HFFc6 (cell line): ENCODE measurements at regions not wholly inside any gene's neighbourhood (a gene's known extent, or its start where the extent isn't known, plus 50 kb on each side); places are given as distances from the start of the nearest gene placed in this dataset.

ENCODE experiments used
- DNase-seq: peaks from one replicate; pipeline ENCODE4 v3.0.0-alpha.2; 2018
- H3K27ac Mint-ChIP-seq: 2 replicates; pipeline ENCODE4 v1.8.0; 2020; ENCODE audit warnings: mild to moderate bottlenecking, mixed read lengths
- H3K27me3 Mint-ChIP-seq: 2 replicates; pipeline ENCODE4 v1.8.0; 2021; ENCODE audit warnings: mild to moderate bottlenecking, moderate library complexity, mixed read lengths; ENCODE audit not compliant: insufficient read depth
- H3K36me3 Mint-ChIP-seq: 2 replicates; pipeline ENCODE4 v1.8.0; 2021; ENCODE audit warnings: low read depth, mixed read lengths
- H3K4me1 Mint-ChIP-seq: 2 replicates; pipeline ENCODE4 v1.8.0; 2020; ENCODE audit warnings: low read depth, mixed read lengths
- H3K4me3 Mint-ChIP-seq: 2 replicates; pipeline ENCODE4 v1.8.0; 2020; ENCODE audit warnings: mild to moderate bottlenecking, moderate library complexity, mixed read lengths
- H3K9me3 Mint-ChIP-seq: 2 replicates; pipeline ENCODE4 v1.8.0; 2020; ENCODE audit warnings: mild to moderate bottlenecking, mixed read lengths
- TF ChIP-seq, protein P1 (sequence below): fragments of 200-600 bp; sonication (generic); IDR thresholded peaks from 2 replicates; pipeline ENCODE4 v1.5.0; 2021; ENCODE audit warnings: antibody characterized with exemption, mild to moderate bottlenecking

- Mint-ChIP-seq H3K27ac (no peak overlapping the region), H3K36me3 (no peaks in the 10 kb centered on the region), H3K4me1 (no peaks in the 10 kb centered on the region), H3K27me3 (no peaks in the 10 kb centered on the region), H3K9me3 (peaks cover 44% of the 10 kb centered on the region), H3K4me3 (no peak overlapping the region)
- TF ChIP-seq, protein P1, sequence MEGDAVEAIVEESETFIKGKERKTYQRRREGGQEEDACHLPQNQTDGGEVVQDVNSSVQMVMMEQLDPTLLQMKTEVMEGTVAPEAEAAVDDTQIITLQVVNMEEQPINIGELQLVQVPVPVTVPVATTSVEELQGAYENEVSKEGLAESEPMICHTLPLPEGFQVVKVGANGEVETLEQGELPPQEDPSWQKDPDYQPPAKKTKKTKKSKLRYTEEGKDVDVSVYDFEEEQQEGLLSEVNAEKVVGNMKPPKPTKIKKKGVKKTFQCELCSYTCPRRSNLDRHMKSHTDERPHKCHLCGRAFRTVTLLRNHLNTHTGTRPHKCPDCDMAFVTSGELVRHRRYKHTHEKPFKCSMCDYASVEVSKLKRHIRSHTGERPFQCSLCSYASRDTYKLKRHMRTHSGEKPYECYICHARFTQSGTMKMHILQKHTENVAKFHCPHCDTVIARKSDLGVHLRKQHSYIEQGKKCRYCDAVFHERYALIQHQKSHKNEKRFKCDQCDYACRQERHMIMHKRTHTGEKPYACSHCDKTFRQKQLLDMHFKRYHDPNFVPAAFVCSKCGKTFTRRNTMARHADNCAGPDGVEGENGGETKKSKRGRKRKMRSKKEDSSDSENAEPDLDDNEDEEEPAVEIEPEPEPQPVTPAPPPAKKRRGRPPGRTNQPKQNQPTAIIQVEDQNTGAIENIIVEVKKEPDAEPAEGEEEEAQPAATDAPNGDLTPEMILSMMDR, result no peak
- DNase-seq, result no peak
Measured at GRCh38 chr10:9545073-9545472, 1472.6 kb upstream of the CELF2 start.

DNA sequence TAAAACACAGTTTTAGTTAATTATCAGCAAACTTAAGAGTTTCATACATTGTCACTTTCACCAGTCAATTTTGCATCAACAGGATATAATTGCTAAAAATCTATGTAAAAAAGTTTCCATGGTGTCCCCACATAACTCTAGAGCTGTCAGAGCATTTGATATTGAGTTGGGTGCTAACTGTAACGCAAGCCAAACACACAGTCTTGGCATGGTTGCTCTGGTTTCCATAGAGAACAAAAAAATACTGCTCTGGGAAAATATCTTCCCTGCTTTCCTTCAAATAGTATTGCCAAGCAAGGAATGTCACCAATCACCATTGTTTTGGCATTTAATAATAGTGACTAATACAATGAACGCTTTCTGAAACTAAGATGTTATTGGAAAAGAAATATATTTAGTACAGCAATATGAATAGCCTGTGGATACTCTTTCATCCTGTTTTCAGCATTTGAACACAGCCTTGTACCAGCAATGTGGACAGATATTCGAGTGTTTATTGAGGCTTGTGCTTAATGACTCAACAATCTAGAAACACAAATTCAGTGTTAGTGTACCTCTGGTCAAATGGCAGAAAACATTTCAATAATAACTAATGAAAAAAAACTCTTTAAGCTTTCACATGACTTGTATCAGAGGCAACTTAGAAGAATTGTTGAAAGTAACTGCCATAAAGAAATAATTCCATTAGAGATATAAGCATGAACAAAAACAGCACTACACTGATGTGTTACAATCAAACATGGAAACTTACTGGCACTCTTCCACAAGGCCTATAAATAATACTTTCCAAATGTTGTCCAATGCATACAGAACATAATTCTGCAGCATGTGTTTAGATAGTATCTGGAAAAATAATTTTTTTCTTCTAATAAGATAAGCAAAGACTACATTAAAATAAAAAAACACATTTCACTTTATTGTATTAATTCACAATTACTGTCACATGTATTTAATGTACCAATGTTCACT lies 1469.5 kb upstream of the CELF2 start:
- Mint-ChIP-seq H3K36me3 (no peaks in the 10 kb centered on the region), H3K4me1 (no peaks in the 10 kb centered on the region), H3K4me3 (no peak overlapping the region), H3K27ac (no peak overlapping the region), H3K9me3 (peaks cover 33% of the 10 kb centered on the region), H3K27me3 (no peaks in the 10 kb centered on the region)
- no peak for DNase-seq
- TF ChIP-seq, protein P1, result no peak

DNA sequence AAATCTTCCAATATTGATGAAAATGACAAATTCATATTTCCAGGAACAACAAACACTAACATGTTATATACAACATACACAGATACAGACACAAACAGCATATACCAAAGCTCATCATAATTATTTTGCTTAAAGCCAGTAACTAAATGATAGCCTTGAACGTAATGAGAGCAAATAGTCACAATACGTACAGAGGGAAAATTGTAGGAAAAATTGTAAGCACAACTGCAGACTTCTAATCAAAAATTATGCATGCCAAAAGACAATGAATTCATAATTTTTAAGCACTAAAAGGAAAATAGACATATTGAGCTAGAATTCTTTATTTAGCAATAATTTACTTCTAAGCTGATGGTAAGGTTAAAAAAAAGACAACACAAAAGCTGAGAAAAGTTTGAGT lies 1466.9 kb upstream of the CELF2 start:
- DNase-seq, result no peak
- TF ChIP-seq, protein P1, result no peak
- H3K4me1 Mint-ChIP-seq, result no peaks in the 10 kb centered on the region
- H3K27me3 Mint-ChIP-seq, result no peaks in the 10 kb centered on the region
- H3K36me3 Mint-ChIP-seq, result no peaks in the 10 kb centered on the region
- no peak overlapping the region for H3K4me3 Mint-ChIP-seq
- peaks cover 25% of the 10 kb centered on the region for H3K9me3 Mint-ChIP-seq
- H3K27ac Mint-ChIP-seq, result no peak overlapping the region

DNA sequence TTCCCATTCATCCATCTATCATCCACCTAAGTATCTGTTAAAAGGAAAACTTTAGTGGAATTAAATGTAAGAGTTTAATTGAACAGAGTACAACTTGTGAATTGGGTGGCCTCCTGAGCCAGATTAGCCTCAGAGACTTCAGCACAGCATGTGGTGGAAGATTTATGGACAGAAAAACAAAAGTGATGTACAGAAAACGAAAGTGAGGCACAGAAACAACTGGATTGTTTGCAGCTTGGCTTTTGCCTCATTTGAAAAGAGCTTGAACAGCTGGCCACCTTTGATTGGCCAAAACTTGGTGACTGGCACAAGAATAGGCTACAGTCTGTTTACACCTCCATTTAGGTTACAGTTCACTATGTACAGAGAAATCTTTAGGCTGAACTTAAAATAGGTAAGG lies 1463.4 kb upstream of the CELF2 start:
- Mint-ChIP-seq H3K36me3 (no peaks in the 10 kb centered on the region), H3K4me1 (no peaks in the 10 kb centered on the region), H3K4me3 (no peak overlapping the region), H3K9me3 (peaks cover 23% of the 10 kb centered on the region), H3K27ac (no peak overlapping the region), H3K27me3 (no peaks in the 10 kb centered on the region)
- DNase-seq, result no peak
- TF ChIP-seq, protein P1, result no peak

DNA sequence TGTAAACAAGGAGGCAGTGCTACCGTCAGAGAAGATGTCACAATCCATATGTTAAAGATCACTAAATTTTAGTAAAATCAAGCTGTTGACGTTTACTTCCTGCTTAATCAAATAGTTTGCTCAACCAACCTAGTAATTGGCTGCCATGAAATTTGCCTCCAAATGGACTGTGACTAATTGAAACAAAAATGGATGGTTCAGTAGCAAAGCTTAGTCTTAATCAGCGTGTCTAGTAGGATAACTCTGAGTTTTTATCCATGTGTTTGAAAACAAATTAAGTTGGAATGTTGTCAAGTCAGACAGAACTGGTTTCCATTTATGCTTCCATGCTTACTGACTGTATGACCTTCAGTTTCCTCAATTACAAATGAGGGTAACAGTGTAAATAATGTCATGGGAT lies 1456.7 kb upstream of the CELF2 start:
- no peak overlapping the region for H3K27ac Mint-ChIP-seq
- DNase-seq, result no peak
- peaks cover 17% of the 10 kb centered on the region; the same call in 1 of the 2 replicates for H3K9me3 Mint-ChIP-seq
- H3K36me3 Mint-ChIP-seq, result no peaks in the 10 kb centered on the region
- TF ChIP-seq, protein P1, result no peak
- H3K4me1 Mint-ChIP-seq, result no peaks in the 10 kb centered on the region
- no peak overlapping the region for H3K4me3 Mint-ChIP-seq
- no peaks in the 10 kb centered on the region for H3K27me3 Mint-ChIP-seq
